Omental fat pad (tissue), 3 donors: ENCODE measurements at regions not wholly inside any gene's neighbourhood (a gene's known extent, or its start where the extent isn't known, plus 50 kb on each side); places are given as distances from the start of the nearest gene placed in this dataset.

Experiments used
- ATAC-seq: fragments of 150-250 bp; one replicate; pipeline ENCODE4 v1.9.1; 2016; ENCODE audit warnings: mild to moderate bottlenecking, moderate library complexity; ENCODE audit not compliant: low FRiP score
- DNase-seq: peaks from one replicate; pipeline ENCODE4 v3.0.0-alpha.2; 2019; ENCODE audit warnings: low spot score
- CTCF ChIP-seq, 3 donors: fragments of 450-650 bp; IDR thresholded peaks; one replicate each; pipeline ENCODE4 v1.5.1; 2016 to 2017; ENCODE audit warnings: antibody characterized with exemption in 3 of 3, mild to moderate bottlenecking in 3 of 3, moderate library complexity in 2 of 3

DNA sequence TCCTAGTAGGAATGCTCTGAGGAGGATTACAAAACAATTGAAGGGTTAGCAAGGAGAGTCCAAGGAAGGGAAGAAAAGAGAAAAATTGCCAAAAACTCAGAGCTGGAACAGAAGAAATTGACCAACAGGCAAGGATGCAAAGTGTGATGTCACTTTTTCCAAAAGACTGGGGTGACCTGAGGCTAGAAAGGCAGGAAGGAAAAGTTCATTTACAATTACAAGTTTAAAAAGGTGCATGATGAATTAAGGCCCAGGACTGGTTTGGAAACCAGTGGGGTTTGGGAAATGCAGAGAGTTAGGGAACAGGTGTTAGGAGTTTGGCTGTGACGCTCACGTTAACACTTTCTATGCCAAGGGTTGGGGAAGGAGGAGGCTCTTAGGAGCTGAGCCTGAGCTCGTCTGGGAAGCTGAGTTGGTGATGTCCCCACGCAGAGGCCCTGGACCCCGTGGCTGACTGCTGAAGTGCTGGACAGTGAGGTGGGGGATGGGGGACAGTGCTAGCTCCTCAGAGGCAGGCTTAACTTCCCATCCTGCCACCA, 92.6 kb upstream of the PODXL start:
- TF ChIP-seq CTCF (IDR thresholded peaks at IDR 0.05): no peak
- peak; percentile 58 for ATAC-seq
- no peak for DNase-seq

DNA sequence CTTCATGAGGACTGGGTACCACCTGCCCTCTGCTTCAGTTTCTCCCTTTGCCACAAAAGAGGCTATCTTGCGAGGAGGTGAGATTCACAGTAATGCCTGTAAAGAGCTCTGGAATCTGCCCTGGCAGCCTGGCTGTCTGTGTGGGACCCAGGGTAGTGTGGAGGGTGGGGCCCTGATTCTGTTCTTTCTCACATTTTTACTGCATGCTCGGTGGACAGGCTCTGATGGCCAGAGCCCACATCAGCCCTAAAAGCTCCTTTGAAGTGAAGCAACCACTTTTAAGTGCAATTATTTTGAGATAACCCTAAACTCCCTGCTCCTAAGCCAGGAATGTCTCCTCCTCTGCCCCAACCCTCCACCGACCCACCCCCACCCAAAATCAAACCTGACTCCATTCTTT, 92.1 kb upstream of the PODXL start:
- ATAC-seq: peak; percentile 42
- no peak for TF ChIP-seq CTCF (IDR thresholded peaks at IDR 0.05)
- DNase-seq: no peak

- TF ChIP-seq CTCF (IDR thresholded peaks at IDR 0.05): no peak
- no peak for ATAC-seq
- no peak for DNase-seq
Observed at GRCh38 chr7:131646203-131646602, 89.8 kb upstream of the PODXL start.

- DNase-seq: no peak
- no peak for ATAC-seq
- TF ChIP-seq CTCF (IDR thresholded peaks at IDR 0.05): no peak
Observed at GRCh38 chr7:131642429-131642828, 86.0 kb upstream of the PODXL start.

DNA sequence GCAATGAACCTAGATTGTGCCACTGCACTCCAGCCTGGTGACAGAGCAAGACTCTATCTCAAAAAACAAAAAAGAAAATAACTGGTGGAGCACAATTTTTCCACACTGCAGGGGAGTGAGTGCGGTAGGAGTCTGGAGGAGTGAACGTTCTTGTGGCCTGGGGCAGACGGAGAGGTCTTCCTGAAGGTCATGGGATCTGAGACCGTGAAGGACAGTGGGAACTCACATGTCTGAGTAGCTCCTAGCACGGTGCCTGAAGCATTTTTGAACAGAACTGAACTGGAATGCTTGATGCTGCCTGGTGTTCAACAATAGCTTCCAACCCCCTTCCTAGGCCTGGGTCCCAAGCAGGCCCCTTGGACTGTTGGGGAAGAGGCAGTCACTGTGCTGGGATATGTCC, 84.3 kb upstream of the PODXL start:
- ATAC-seq (no peak), DNase-seq (no peak)
- TF ChIP-seq CTCF (IDR thresholded peaks at IDR 0.05): no peak

DNA sequence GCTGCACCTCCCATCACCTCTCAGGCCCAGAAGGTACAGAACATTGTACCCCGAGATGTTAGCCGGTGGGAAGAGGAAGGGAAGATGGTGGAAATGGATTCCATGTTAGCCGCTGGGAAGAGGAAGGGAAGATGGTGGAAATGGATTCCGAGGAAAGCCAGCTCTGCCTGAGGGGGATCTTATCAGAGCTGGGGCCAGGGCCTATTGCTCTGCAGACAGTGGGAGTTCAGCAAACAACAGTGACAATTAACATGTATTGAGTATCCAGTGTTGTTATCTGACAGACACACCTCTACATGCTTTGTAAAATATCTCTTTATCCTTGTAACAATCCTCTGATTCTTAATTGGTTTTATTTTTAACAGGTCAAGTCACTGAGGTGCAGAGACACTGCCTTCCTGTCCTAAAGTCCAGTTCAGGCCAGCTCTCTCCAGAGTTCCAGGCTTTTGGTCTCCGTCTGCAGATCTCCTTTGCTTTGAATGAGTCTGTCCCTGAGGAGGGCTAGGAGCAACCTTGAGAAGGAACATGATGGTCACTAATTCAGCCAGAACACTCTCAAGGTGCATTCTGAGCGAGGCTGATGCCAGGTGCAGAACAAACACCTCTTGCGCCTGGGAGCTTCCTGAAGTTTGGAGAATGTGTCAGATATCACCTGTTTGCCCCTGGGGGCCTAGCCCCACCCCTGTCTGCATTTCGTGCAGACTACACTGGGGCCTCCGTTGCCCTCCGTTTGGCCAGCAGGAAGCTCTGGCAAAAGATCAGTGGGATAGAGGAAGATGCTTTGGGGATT, 82.4 kb upstream of the PODXL start:
- no peak for ATAC-seq
- no peak for DNase-seq
- TF ChIP-seq CTCF (IDR thresholded peaks at IDR 0.05): no peak

- TF ChIP-seq CTCF (IDR thresholded peaks at IDR 0.05): no peak
- no peak for DNase-seq
- no peak for ATAC-seq
Observed at GRCh38 chr7:131637859-131638258, 81.4 kb upstream of the PODXL start.
